ENCODE measurements at regions not wholly inside any gene's neighbourhood (a gene's known extent, or its start where the extent isn't known, plus 50 kb on each side); places are given as distances from the start of the nearest gene placed in this dataset.
A peak's percentile ranks its signal among the peaks of the same experiment; 100 is the strongest.

DNA sequence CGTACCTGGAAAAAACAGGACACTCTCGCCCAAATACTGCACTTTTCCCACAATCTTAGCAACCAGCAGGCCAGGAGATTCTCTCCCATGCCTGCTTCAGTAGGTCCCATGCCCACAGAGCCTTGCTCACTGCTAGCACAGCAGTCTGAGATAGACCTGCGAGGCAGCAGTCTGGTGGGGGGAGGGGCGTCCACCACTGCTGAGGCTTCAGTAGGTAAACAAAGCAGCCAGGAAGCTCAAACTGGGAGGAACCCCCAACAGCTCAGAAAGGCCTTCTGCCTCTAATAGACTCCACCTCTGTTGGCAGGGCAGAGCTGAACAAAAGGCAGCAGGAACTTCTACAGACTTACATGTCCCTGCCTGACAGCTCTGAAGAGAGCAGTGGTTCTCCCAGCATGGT, 1202.8 kb upstream of the ACVR2A start:
- Histone ChIP-seq H3K4me1 (no peaks in the 10 kb centered on the region), H3K27ac (no peak overlapping the region), H3K36me3 (no peaks in the 10 kb centered on the region), H3K9me3 (no peaks in the 10 kb centered on the region), H3K4me3 (no peak overlapping the region), H3K27me3 (no peaks in the 10 kb centered on the region)
- TF ChIP-seq, protein P1, sequence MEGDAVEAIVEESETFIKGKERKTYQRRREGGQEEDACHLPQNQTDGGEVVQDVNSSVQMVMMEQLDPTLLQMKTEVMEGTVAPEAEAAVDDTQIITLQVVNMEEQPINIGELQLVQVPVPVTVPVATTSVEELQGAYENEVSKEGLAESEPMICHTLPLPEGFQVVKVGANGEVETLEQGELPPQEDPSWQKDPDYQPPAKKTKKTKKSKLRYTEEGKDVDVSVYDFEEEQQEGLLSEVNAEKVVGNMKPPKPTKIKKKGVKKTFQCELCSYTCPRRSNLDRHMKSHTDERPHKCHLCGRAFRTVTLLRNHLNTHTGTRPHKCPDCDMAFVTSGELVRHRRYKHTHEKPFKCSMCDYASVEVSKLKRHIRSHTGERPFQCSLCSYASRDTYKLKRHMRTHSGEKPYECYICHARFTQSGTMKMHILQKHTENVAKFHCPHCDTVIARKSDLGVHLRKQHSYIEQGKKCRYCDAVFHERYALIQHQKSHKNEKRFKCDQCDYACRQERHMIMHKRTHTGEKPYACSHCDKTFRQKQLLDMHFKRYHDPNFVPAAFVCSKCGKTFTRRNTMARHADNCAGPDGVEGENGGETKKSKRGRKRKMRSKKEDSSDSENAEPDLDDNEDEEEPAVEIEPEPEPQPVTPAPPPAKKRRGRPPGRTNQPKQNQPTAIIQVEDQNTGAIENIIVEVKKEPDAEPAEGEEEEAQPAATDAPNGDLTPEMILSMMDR (IDR thresholded peaks at IDR 0.05), result no peak
- no peak for ATAC-seq
- intact Hi-C loops (cut with DNase I), result no loop called here
- DNase-seq, result peak in 1 of 4 donors; percentile 41

DNA sequence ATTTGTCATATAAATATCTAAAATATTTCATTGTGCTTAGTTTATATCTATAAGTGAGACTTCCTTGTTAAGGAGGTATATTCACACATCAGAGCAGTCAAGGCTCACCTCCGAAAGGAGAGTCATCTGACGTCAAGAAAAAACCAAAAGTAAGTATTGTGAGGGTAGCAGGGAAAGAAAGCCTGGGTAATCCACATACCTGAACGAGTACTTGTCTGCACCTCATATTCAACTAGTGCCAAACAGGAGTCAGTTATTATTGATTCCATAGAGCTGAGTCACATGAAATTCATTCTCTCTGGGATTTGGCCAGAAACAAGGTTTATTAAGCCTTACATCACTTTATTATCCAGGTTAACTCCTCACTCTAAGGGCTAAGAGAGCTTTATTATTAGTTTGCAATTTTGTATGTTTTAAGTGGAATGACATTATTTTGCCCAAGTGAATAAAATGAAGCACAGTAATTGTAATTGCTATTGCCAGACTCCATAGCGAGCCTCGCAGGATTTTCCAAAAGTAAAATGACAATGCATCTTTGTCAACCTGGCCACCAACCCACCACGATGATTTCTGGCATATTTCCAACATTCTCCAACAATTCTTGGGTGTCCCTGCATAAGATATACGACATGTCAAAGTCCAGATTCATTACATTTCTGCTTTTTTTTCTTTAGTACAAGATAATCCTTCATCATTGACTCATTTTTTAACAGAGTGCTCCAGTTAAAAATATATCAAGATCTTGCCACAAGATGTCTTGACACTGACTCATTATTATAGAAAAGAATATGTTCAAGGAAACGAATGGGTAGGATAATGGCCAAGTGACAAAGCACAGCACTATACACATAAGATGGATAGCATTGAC, 1210.4 kb upstream of the ACVR2A start:
- DNase-seq (no peak), ATAC-seq (no peak)
- no peaks in the 10 kb centered on the region for H3K4me1 ChIP-seq
- no peaks in the 10 kb centered on the region for H3K9me3 ChIP-seq
- H3K27me3 ChIP-seq, result no peaks in the 10 kb centered on the region
- no peaks in the 10 kb centered on the region for H3K36me3 ChIP-seq
- intact Hi-C loops (cut with DNase I), result no loop called here
- H3K27ac ChIP-seq, result no peak overlapping the region
- TF ChIP-seq, protein P1 (IDR thresholded peaks at IDR 0.05), result no peak
- H3K4me3 ChIP-seq, result no peak overlapping the region

DNA sequence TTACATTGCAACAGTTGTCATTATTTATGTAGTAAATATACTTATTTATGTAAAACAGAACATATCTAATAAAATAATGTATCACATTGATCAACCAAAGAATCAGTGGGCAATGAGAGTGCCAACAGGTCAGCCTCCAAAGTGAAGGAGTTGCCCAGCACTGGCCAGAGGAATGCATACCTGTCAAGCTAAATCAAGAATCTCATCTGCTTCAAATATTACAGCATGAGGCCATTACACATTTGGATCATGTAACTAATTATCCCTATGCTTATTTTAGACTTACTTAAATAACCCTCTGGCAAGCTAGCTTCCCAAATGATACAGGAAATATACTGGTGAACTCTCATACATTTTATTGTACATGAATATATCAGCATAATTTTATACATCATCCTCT, 1211.7 kb upstream of the ACVR2A start:
- ATAC-seq (no peak), DNase-seq (no peak)
- H3K4me3 ChIP-seq, result no peak overlapping the region
- H3K9me3 ChIP-seq, result no peaks in the 10 kb centered on the region
- TF ChIP-seq, protein P1 (IDR thresholded peaks at IDR 0.05), result no peak
- no peaks in the 10 kb centered on the region for H3K4me1 ChIP-seq
- intact Hi-C loops (cut with DNase I), result no loop called here
- no peak overlapping the region for H3K27ac ChIP-seq
- no peaks in the 10 kb centered on the region for H3K36me3 ChIP-seq
- no peaks in the 10 kb centered on the region for H3K27me3 ChIP-seq

DNA sequence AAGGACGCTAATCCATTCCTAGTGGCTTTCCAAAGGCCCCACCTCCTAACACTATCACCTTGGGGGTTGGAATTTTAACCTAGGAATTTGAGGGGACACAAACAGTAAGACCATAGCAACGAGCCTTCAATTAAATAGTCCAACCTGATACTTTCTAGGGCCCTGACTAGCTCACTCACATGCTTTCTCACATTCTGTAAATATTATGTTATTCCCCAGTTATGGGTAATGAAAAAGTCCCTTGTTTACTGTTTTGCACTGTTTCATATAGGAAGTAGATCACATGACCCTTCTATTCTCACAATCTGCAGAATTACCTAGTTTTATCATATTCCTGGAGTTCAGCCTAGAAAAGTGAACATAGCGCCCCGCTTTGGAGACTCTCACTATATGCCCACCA, 1212.1 kb upstream of the ACVR2A start:
- no peaks in the 10 kb centered on the region for H3K36me3 ChIP-seq
- H3K27me3 ChIP-seq, result no peaks in the 10 kb centered on the region
- H3K4me1 ChIP-seq, result no peaks in the 10 kb centered on the region
- TF ChIP-seq, protein P1 (IDR thresholded peaks at IDR 0.05), result no peak
- intact Hi-C loops (cut with DNase I), result no loop called here
- no peak for DNase-seq
- ATAC-seq, result no peak
- H3K4me3 ChIP-seq, result no peak overlapping the region
- H3K27ac ChIP-seq, result no peak overlapping the region
- no peaks in the 10 kb centered on the region for H3K9me3 ChIP-seq

DNA sequence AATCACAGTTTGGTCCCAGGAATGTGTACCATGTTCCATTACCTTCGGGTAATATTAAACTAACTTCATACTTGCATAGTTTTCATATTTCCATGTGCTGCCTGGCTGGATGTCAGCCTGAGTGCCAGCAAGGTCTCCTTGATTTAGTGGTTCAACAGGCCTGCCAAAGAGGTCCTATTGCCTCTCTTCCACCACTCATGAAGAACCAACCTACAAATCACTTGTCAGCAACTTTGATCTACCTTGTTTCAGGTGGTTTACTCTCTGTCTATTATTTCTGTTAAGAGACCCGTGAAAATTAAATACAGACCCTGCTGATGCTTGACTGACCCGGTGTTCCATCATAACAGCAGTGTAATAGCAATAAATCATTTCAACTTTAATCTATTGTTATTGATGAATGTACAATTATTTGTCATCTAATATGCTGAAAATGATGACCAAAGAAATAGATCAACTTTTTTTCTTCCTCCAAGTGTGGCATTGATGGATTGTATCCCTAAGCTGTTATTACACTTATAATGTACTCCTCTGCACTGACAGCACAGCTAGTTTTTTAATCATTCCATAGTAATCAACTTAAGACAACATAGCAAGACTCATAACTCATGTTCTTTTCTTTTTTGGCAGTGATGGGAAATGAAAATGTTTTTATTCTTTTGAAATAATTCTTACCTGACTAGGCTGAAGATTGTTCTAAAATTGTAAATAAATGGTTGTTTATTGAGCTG, 1220.2 kb upstream of the ACVR2A start:
- no peaks in the 10 kb centered on the region for H3K9me3 ChIP-seq
- DNase-seq (no peak), ATAC-seq (no peak)
- H3K4me1 ChIP-seq, result no peaks in the 10 kb centered on the region
- no peak overlapping the region for H3K27ac ChIP-seq
- TF ChIP-seq, protein P1 (IDR thresholded peaks at IDR 0.05), result no peak
- H3K27me3 ChIP-seq, result no peaks in the 10 kb centered on the region
- no peaks in the 10 kb centered on the region for H3K36me3 ChIP-seq
- H3K4me3 ChIP-seq, result no peak overlapping the region
- intact Hi-C loops (cut with DNase I), result no loop called here

Measured in left lung (tissue), 4 donors.